Stimulated activated naive CD4-positive, alpha-beta T cell (primary cell): ENCODE measurements at regions not wholly inside any gene's neighbourhood (a gene's known extent, or its start where the extent isn't known, plus 50 kb on each side); places are given as distances from the start of the nearest gene placed in this dataset.

ENCODE experiments used
- DNase-seq, 6 experiments: peaks; one replicate each; lab custom pipeline; 2025; lab: John Stamatoyannopoulos, UW

GRCh38 chr6:156376091-156376490 lies 401.1 kb upstream of the ARID1B start:
- DNase-seq: no peak

GRCh38 chr6:156359912-156360311 lies 417.3 kb upstream of the ARID1B start:
- no peak for DNase-seq

GRCh38 chr6:156352861-156353260 lies 424.3 kb upstream of the ARID1B start:
- no peak for DNase-seq

DNA sequence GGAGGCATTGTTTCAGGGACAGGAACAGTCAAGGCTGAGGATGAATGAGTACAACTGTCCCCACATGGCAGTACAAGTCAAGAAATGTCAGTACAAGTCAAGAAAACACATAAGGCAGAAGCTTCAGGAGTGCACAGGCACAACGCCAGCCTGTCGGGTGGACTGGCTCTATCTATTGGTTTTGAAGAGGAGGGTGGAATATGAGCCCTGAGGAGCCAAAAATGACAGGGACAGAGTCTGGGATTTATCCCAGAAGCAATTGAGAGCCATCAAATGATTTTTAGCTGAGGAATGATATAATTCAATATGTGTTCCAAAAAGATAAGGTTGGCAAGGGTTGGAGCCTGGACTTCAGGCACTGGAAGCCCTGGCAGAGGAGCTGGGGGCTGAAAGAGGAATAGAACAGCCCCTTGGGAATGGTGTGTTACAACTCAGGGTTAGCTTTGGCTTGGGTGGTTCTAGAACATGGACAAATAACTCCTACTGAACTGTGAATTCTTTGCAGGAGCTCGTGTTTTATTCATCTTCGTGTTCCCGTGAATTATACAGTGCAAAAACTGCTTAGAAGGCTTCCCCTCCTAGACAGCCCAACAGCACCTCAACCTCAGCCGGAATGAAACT lies 425.7 kb upstream of the ARID1B start:
- DNase-seq: no peak

GRCh38 chr6:156350337-156350736 lies 426.8 kb upstream of the ARID1B start:
- no peak for DNase-seq

GRCh38 chr6:156348849-156349248 lies 428.3 kb upstream of the ARID1B start:
- no peak for DNase-seq

DNA sequence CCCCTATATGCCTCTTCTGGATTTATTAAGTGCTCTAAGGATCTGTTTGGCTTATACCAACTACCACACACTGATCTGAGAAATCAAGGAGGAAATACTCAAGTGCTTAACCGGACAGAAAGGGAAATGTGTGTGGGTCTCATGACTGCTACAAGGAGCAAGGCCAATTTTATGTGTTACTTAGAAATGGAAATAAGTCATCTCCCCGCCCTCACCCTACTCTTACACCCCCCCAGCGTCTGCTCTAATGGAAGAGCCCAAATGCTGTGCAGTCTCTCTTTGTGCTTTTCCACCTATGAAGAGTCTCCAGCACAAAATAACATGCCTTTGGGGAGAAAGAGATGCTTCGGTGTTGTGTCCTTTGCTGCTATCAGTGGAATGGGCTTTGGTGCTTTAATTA lies 428.8 kb upstream of the ARID1B start:
- DNase-seq: no peak

DNA sequence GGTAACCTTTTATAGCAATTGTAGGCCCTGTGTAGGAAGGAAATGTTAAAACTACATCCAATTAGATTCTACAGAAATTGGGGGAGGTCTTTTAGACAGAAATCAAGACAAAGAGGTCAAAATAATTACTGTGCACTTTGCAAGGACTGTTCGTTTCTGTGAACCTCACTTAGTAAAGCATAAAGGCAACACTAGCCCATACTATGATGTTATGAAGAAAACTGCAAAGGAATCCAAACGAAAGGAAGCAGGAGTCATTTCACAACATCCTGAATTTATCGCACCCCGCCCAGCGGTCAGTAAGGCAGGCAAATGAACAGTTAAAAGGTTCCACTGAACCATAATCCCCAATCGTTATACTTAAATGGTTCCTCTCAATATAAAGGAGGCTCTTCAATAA lies 429.5 kb upstream of the ARID1B start:
- no peak for DNase-seq

- no peak for DNase-seq
Measured at GRCh38 chr6:156347246-156347645, 429.9 kb upstream of the ARID1B start.

GRCh38 chr6:156345700-156346099 lies 431.5 kb upstream of the ARID1B start:
- no peak for DNase-seq

DNA sequence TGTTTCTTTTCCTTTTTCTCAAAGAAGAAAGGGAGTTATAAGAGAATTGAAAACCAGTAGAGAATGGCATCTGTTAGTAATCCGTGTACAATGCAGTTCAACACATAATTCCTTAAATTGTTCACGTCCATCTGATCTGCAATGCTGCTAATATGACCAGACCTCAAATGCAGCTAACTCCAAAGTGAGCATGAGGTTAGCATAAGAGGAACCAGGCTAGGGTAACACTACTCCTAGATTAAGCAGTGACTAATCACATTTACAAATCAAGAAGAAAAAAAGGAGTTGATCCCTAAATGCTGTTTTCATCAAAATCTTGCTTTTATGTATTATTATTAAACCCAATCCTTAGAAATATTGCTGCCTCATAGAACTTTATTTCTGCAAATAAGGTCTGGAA lies 432.7 kb upstream of the ARID1B start:
- no peak for DNase-seq

GRCh38 chr6:156337801-156338200 lies 439.4 kb upstream of the ARID1B start:
- DNase-seq: no peak

- DNase-seq: no peak
Measured at GRCh38 chr6:156336733-156337132, 440.4 kb upstream of the ARID1B start.

GRCh38 chr6:156336089-156336488 lies 441.1 kb upstream of the ARID1B start:
- DNase-seq: no peak

- DNase-seq: no peak
Measured at GRCh38 chr6:156334966-156335365, 442.2 kb upstream of the ARID1B start.

DNA sequence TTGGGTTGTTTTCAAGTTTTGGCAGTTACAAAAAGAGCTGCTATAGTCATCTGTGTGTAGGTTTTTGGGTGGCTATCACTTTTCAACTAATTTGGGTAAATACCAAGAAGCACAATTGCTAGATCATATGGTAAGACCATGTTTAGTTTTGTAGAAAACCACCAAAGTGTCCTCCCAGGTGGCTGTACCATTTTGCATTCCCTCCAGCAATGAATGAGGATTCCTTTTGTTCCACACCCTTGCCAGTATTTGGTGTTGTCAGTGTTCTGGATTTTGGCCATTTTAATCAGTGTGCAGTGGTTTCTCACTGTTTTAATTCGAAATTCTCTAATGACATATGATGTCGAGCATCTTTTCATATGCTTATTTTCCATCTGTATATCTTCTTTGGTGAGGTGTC lies 457.5 kb upstream of the ARID1B start:
- DNase-seq: no peak

DNA sequence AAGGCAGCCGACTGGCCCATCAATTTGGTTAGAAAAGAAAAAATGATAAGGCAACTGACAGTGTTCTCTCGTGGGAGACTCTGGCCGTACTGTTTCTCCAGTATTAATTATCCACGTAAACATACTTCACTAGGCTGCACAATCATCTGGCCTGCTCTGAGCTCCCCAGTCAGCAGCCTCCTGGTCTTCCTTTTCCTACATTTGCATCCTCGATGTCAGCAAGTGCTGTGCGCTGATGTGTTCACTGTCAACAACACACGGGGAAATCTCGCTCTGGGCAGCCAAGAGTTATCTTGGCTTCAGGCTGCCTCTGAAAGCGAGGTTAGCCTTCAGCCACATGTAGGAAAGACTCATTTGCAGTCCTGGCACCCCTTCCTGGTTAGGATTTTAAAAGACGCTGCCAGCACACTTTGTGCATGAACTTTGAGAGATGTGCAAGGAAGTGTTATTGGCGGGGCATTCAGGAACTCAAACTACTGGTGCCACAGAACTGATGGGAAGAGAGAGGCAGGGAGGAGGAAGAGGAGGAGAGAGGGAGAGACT lies 460.5 kb upstream of the ARID1B start:
- no peak for DNase-seq

DNA sequence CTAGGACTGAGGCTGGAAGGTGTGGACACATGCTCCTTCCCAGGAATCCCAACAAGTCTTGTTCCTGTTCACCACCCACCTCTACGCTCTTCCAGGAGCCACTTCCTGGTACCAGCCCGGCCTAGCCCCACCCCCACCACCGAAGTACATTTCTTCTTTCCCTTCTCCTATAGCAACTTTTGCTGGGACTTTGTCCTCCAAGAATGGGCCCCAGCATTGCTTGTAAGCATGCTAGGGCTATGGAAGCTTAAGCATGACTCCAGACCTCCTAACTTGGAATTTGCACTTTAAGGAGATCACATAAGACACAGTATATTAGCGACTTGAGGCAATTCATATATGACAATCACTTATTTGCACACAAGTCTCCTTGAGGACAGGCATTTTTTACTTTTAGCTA lies 462.0 kb upstream of the ARID1B start:
- no peak for DNase-seq

DNA sequence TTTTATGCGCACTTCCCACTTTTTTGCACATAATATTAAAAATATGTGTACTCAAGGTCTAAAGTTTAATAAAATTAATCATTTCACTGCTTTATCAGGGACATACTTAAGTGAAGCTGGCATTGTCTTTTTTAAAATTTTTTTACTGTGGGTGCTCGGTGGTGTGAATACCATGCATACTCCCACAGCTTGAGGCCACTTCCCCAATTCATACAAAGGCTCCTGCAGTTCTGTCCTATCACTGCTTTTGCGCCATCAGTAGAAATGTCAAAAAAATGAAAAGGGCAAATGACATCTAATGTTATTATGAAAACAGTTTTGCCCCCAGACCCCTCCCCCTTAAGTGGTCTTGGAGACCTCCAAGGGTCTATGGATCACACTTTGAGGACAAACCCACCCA lies 464.1 kb upstream of the ARID1B start:
- DNase-seq: no peak

- DNase-seq: no peak
Measured at GRCh38 chr6:156311291-156311690, 465.9 kb upstream of the ARID1B start.

GRCh38 chr6:156310701-156311100 lies 466.5 kb upstream of the ARID1B start:
- DNase-seq: no peak

GRCh38 chr6:156309017-156309416 lies 468.2 kb upstream of the ARID1B start:
- DNase-seq: no peak

GRCh38 chr6:156308604-156309003 lies 468.6 kb upstream of the ARID1B start:
- DNase-seq: no peak

DNA sequence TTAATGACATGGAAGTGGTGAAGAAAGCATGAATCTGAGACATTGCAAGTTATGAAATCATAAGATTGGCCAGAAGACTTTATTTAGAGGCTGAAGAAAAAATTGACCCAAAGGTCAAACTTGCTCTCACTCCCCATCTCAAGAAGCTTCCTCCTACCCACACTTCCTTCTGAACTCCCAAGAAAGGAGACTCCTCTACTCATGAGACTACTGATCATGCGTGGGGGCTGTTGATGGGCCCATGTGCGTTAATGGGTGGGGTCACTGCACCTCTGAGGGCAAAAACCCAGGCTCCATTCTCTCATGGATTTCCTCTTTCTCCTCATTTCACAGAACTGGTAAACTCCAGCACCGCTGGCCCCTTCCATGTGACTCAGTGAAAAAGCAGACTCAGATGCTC lies 470.6 kb upstream of the ARID1B start:
- DNase-seq: no peak
